ENCODE measurements at regions not wholly inside any gene's neighbourhood (a gene's known extent, or its start where the extent isn't known, plus 50 kb on each side); places are given as distances from the start of the nearest gene placed in this dataset.

DNA sequence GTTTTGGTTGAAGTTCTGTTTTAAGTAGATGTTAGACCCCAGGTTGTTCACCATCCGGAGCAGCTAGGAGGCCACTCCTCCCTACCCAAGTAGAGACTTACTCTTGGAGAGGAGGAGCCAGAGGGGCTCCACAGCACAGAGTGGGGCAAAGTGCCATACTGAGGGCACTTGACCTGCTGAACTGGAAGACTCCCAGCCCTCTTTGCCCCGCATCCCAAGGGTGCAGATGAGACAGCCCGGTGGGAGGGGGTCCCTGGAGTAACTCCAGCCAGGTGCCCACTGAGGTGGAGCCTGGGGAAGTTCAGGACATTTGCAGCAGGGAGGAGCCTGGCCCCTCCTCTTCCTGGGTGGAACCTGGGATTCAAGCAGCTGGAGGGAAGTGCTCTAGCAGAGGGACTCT is 102.1 kb upstream of the GPR6 start:
- TF ChIP-seq, protein P1, sequence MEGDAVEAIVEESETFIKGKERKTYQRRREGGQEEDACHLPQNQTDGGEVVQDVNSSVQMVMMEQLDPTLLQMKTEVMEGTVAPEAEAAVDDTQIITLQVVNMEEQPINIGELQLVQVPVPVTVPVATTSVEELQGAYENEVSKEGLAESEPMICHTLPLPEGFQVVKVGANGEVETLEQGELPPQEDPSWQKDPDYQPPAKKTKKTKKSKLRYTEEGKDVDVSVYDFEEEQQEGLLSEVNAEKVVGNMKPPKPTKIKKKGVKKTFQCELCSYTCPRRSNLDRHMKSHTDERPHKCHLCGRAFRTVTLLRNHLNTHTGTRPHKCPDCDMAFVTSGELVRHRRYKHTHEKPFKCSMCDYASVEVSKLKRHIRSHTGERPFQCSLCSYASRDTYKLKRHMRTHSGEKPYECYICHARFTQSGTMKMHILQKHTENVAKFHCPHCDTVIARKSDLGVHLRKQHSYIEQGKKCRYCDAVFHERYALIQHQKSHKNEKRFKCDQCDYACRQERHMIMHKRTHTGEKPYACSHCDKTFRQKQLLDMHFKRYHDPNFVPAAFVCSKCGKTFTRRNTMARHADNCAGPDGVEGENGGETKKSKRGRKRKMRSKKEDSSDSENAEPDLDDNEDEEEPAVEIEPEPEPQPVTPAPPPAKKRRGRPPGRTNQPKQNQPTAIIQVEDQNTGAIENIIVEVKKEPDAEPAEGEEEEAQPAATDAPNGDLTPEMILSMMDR (optimal IDR thresholded peaks at IDR 0.05 in 1 of 3, IDR thresholded peaks at IDR 0.05 in 1 of 3, conservative IDR thresholded peaks at IDR 0.05 in 1 of 3; ENCODE audit: extremely low read depth in 1 of 3, insufficient read depth in 2 of 3, low read length in 3 of 3), result no peak
- no peak for TF ChIP-seq EZH2 (IDR thresholded peaks at IDR 0.05; ENCODE audit: low read length)

Data from keratinocyte (primary cell).